Common myeloid progenitor, CD34-positive (primary cell): ENCODE measurements at regions not wholly inside any gene's neighbourhood (a gene's known extent, or its start where the extent isn't known, plus 50 kb on each side); places are given as distances from the start of the nearest gene placed in this dataset.

Experiments used
- CTCF ChIA-PET: fragments of 350-600 bp; sonication (Branson Sonifier 250); formaldehyde crosslinking; loops from one replicate; lab custom pipeline; 2021; ENCODE audit warnings: antibody characterized with exemption; lab: Charles Lee
- POLR2A ChIA-PET: fragments of 350-600 bp; sonication (Branson Sonifier 250); formaldehyde crosslinking; loops from one replicate; lab custom pipeline; 2021; ENCODE audit warnings: antibody characterized with exemption; lab: Charles Lee
- DNase-seq, 3 donors: peaks; one replicate each; pipeline versions ENCODE4 v3.0.0 to v3.0.0-alpha.2; 2013
- H3K27ac ChIP-seq, 2 experiments: 1 replicate in 1 of 2; 2 replicates in 1 of 2; pipeline ENCODE4 v1.7.0; 2013; ENCODE audit warnings: inconsistent platforms in 2 of 2, low read length in 2 of 2, mild to moderate bottlenecking in 2 of 2, low read depth in 1 of 2, moderate library complexity in 1 of 2; ENCODE audit not compliant: severe bottlenecking in 2 of 2, insufficient read depth in 1 of 2, poor library complexity in 1 of 2
- H3K27me3 ChIP-seq, 5 experiments: replicated peaks in 2 of 5; 1 replicate in 3 of 5; 2 replicates in 2 of 5; pipeline versions ENCODE4 v1.6.1 to v1.7.0; 2013; ENCODE audit warnings: low read length in 4 of 5, mild to moderate bottlenecking in 2 of 5, moderate library complexity in 2 of 5, inconsistent platforms in 1 of 5; ENCODE audit not compliant: insufficient read depth in 5 of 5, control insufficient read depth in 4 of 5
- H3K36me3 ChIP-seq, 4 experiments: 1 replicate in 2 of 4; 2 replicates in 2 of 4; pipeline versions ENCODE4 v1.6.1 to v1.7.0; 2013; ENCODE audit warnings: low read length in 3 of 4, control low read depth in 1 of 4, mild to moderate bottlenecking in 1 of 4; ENCODE audit not compliant: control insufficient read depth in 4 of 4, insufficient read depth in 4 of 4
- H3K4me1 ChIP-seq, 4 experiments: 1 replicate in 3 of 4; 2 replicates in 1 of 4; pipeline versions ENCODE4 v1.6.1 to v1.7.1; 2013; ENCODE audit warnings: low read length in 3 of 4, mild to moderate bottlenecking in 3 of 4, control low read depth in 1 of 4, inconsistent platforms in 1 of 4, moderate library complexity in 1 of 4; ENCODE audit not compliant: control insufficient read depth in 4 of 4, insufficient read depth in 4 of 4; ENCODE audit errors: control extremely low read depth in 1 of 4
- H3K4me3 ChIP-seq, 7 experiments: 1 replicate in 4 of 7; 2 replicates in 3 of 7; pipeline versions ENCODE4 v1.5.1 to v1.7.0; 2013; ENCODE audit warnings: mild to moderate bottlenecking in 7 of 7, low read length in 6 of 7, moderate library complexity in 6 of 7, inconsistent platforms in 2 of 7, low read depth in 2 of 7, control low read depth in 1 of 7; ENCODE audit not compliant: insufficient read depth in 4 of 7, control insufficient read depth in 1 of 7; ENCODE audit errors: extremely low read depth in 1 of 7
- H3K9me3 ChIP-seq, 5 experiments: 1 replicate in 4 of 5; 2 replicates in 1 of 5; pipeline versions ENCODE4 v1.6.1 to v1.7.1; 2013; ENCODE audit warnings: low read length in 4 of 5, mild to moderate bottlenecking in 2 of 5, inconsistent platforms in 1 of 5, low read depth in 1 of 5, moderate library complexity in 1 of 5; ENCODE audit not compliant: control insufficient read depth in 4 of 5, insufficient read depth in 2 of 5; ENCODE audit errors: control extremely low read depth in 1 of 5
- WGBS: methylation state at CpG from one replicate; pipeline ENCODE4 v1.1.5; 2013; ENCODE audit not compliant: insufficient coverage; 5-methylcytosine and 5-hydroxymethylcytosine counted together

DNA sequence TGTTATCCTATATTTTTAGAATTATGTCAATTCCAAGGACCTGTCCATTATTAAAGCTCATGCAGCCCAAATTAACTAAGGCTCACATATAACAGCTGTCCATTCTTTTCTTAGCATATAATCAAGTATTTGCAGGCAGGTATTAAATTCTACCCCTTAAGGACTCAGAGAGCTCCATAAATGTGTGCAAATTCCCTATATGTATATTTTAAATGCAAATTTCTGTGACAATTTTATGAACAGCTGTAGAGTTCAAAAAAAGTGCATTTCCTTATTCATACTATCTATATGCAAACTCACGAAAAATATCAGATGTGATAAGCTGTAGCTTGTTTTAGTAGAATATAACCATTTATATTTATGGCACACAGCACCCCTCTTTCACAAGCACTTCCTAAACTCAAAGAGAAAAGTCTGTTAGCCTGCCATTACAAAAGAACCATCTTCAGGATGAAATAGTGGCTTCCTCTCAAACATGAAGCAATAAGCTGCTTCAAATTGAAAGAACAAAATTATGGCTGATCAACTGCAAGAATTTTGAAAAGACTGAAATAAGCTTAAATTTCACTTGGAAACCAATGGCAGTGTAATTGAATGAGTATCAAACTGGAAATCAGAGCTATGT lies 155.0 kb upstream of the REG3G start:
- CTCF ChIA-PET: interaction anchor here (0.8 to 1.1 kb wide), 3 partner anchors 9 to 23 kb away, joined by 3 read pairs; no protein-coding TSS in a partner anchor

GRCh38 chr2:78873526-78873925 lies 152.0 kb upstream of the REG3G start:
- H3K36me3 ChIP-seq: no peaks in the 10 kb centered on the region
- DNase-seq: no peak
- POLR2A ChIA-PET: no interaction called here
- no peaks in the 10 kb centered on the region for H3K27me3 ChIP-seq
- no peaks in the 10 kb centered on the region for H3K4me1 ChIP-seq
- CTCF ChIA-PET: no interaction called here
- no peak overlapping the region for H3K27ac ChIP-seq
- no peak overlapping the region for H3K4me3 ChIP-seq
- no peaks in the 10 kb centered on the region for H3K9me3 ChIP-seq
- WGBS: no CpG with 5 or more reads among the region's 1 CpG

More for the DNA sequence above, 155.0 kb upstream of the REG3G start:
- H3K9me3 ChIP-seq: no peaks in the 10 kb centered on the region
- POLR2A ChIA-PET: no interaction called here
- H3K4me1 ChIP-seq: no peaks in the 10 kb centered on the region
- H3K4me3 ChIP-seq: no peak overlapping the region
- no CpG with 5 or more reads among the region's 1 CpG for WGBS
- H3K36me3 ChIP-seq: no peaks in the 10 kb centered on the region
- H3K27ac ChIP-seq: no peak overlapping the region
- no peaks in the 10 kb centered on the region for H3K27me3 ChIP-seq
- no peak for DNase-seq

DNA sequence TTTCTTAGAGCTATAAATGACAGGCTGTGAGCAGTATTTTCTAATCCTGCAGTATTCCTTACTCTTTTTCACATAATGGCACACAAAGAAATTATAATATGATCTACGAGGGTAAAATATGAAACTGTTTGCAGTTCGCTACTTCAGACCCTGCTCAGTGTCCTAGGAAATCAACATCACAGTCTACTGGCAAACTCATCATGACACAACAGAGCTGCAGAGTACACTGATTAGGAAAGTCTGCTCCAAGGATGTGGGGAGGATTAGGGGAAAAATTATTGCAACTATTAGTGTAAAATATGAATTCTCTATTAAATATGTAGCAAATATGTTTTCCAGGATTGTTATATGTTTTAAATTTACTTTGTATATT lies 149.2 kb upstream of the REG3G start:
- ChIA-PET POLR2A (no interaction called here), CTCF (no interaction called here)
- WGBS: no CpG with 5 or more reads among the region's 2 CpGs

DNA sequence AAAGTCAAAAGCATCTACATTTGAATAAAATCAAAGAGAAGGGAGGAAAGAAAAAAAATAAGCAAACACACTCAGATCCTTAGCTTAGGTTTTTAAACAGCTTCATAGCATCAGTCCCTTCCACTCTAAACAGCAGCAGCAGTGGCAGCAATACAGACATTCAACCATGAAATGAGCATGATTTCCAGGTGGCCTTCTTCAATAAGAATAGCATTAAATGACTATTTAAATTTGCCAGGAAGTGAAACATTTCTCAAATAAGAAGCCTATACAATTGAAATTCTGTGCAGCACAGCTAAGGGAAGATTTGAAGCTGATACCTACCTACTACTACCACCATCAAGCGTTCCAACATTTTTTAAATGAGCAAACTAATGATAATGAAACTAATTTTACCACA lies 138.1 kb upstream of the REG3G start:
- ChIA-PET CTCF (no interaction called here), POLR2A (no interaction called here)
- H3K4me1 ChIP-seq: no peaks in the 10 kb centered on the region

More for the DNA sequence above, 149.2 kb upstream of the REG3G start:
- Histone ChIP-seq H3K36me3 (no peaks in the 10 kb centered on the region), H3K4me3 (no peak overlapping the region), H3K9me3 (no peaks in the 10 kb centered on the region), H3K27me3 (no peaks in the 10 kb centered on the region), H3K4me1 (no peaks in the 10 kb centered on the region), H3K27ac (no peak overlapping the region)
- no peak for DNase-seq

GRCh38 chr2:78890935-78891334 lies 134.6 kb upstream of the REG3G start:
- CTCF ChIA-PET: no interaction called here
- 83% methylated on average over 2 of the region's 2 CpGs for WGBS
- H3K4me3 ChIP-seq: no peak overlapping the region

More for the DNA sequence above, 138.1 kb upstream of the REG3G start:
- Histone ChIP-seq H3K4me3 (no peak overlapping the region), H3K27me3 (no peaks in the 10 kb centered on the region), H3K9me3 (peaks cover 0 to 1% (median 0%) of the 10 kb centered on the region in 5 experiments), H3K27ac (no peak overlapping the region), H3K36me3 (no peaks in the 10 kb centered on the region)
- no peak for DNase-seq
- no CpG with 5 or more reads among the region's 1 CpG for WGBS

DNA sequence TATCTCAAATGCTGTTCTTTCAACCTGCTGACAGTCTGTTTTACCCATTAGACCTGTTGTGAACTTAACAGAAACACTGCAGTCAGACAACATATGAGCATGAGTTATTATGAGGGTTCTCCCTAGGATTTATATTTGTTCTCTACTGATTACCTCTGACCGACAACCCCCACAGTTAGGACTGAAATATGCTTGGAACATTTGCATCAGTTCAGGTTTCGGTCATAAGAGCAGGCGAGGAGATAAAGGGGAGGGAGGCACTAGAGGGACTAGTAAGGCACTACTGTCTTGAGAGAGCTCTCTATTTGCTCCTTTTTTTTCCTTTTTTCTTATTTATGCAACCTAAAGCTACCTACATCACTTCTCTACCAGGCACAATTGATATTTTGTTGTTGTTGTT lies 133.2 kb upstream of the REG3G start:
- CTCF ChIA-PET: no interaction called here
- Histone ChIP-seq H3K36me3 (no peaks in the 10 kb centered on the region), H3K9me3 (no peaks in the 10 kb centered on the region), H3K4me1 (no peaks in the 10 kb centered on the region), H3K27ac (no peak overlapping the region), H3K27me3 (no peaks in the 10 kb centered on the region), H3K4me3 (no peak overlapping the region)
- 100% methylated on average over 2 of the region's 3 CpGs for WGBS
- no peak for DNase-seq
- POLR2A ChIA-PET: no interaction called here

More at GRCh38 chr2:78890935-78891334, 134.6 kb upstream of the REG3G start:
- Histone ChIP-seq H3K36me3 (no peaks in the 10 kb centered on the region), H3K27me3 (no peaks in the 10 kb centered on the region), H3K4me1 (no peaks in the 10 kb centered on the region), H3K9me3 (no peaks in the 10 kb centered on the region), H3K27ac (no peak overlapping the region)
- POLR2A ChIA-PET: no interaction called here
- DNase-seq: no peak

DNA sequence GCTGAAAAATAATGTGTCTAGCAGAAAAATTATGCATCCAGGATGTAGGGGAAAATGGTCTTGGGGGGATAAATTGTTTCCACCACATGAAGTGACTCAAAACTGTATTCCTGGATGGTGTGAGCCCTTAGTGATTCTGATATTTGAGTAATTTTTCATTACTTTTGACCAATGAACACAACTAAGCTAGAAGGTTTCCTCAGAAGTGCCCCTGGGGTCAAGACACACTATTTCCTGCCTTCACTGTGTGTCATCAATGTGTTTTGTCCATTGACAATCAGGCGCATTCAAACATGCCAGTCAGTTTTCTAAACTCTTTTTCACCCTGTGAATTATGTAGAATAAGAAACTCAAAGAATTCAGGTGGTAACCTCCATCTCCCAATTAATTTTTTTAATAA lies 130.5 kb upstream of the REG3G start:
- CTCF ChIA-PET: no interaction called here
- H3K4me1 ChIP-seq: no peaks in the 10 kb centered on the region
- no peaks in the 10 kb centered on the region for H3K36me3 ChIP-seq
- no peaks in the 10 kb centered on the region for H3K27me3 ChIP-seq
- no peak overlapping the region for H3K27ac ChIP-seq
- POLR2A ChIA-PET: no interaction called here
- no peak overlapping the region for H3K4me3 ChIP-seq
- DNase-seq: no peak
- H3K9me3 ChIP-seq: no peaks in the 10 kb centered on the region
- no CpG with 5 or more reads among the region's 1 CpG for WGBS
